Neural progenitor cell (in vitro differentiated cells): ENCODE measurements at regions not wholly inside any gene's neighbourhood (a gene's known extent, or its start where the extent isn't known, plus 50 kb on each side); places are given as distances from the start of the nearest gene placed in this dataset.

ENCODE experiments used
- EZH2phosphoT487 ChIP-seq: fragments of 200-600 bp; sonication (generic); IDR thresholded peaks from 2 replicates; pipeline ENCODE4 v1.6.1; 2017; ENCODE audit warnings: antibody characterized with exemption
- TF ChIP-seq, protein P1 (sequence below): fragments of 200-600 bp; sonication (generic); IDR thresholded peaks from 2 replicates; pipeline ENCODE4 v1.5.1; 2017; ENCODE audit warnings: antibody characterized with exemption, mild to moderate bottlenecking

DNA sequence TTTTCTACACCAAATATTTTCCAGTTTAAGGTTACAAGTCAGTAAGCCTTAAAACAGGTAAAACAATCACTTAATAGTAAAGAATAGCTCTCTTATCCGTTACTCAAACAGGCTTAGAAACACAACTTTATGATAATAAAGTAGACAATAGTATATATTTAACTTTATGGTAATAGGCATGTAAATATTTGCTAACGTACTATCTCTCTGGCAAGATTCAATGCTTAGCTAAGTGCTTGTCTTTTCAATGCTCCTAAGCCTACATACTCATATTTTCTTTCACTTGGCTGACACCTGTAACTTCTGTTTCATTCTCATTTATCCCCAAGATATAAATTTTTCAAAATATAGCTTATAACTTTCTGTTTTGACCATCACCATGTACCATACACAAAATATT, 358.2 kb downstream of the HTR1B start:
- TF ChIP-seq, protein P1, sequence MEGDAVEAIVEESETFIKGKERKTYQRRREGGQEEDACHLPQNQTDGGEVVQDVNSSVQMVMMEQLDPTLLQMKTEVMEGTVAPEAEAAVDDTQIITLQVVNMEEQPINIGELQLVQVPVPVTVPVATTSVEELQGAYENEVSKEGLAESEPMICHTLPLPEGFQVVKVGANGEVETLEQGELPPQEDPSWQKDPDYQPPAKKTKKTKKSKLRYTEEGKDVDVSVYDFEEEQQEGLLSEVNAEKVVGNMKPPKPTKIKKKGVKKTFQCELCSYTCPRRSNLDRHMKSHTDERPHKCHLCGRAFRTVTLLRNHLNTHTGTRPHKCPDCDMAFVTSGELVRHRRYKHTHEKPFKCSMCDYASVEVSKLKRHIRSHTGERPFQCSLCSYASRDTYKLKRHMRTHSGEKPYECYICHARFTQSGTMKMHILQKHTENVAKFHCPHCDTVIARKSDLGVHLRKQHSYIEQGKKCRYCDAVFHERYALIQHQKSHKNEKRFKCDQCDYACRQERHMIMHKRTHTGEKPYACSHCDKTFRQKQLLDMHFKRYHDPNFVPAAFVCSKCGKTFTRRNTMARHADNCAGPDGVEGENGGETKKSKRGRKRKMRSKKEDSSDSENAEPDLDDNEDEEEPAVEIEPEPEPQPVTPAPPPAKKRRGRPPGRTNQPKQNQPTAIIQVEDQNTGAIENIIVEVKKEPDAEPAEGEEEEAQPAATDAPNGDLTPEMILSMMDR, result no peak
- TF ChIP-seq EZH2phosphoT487, result no peak
